PC-9 (cell line): ENCODE measurements at regions not wholly inside any gene's neighbourhood (a gene's known extent, or its start where the extent isn't known, plus 50 kb on each side); places are given as distances from the start of the nearest gene placed in this dataset.

Experiments used
- EZH2 ChIP-seq: fragments of 200-600 bp; sonication (generic); IDR thresholded peaks from 2 replicates; pipeline ENCODE4 v1.8.0; 2017; ENCODE audit warnings: antibody characterized with exemption, low read depth
- TF ChIP-seq, protein P1 (sequence below): fragments of 200-600 bp; sonication (generic); conservative IDR thresholded peaks from 2 replicates; pipeline ENCODE4 v1.6.1; 2017; ENCODE audit warnings: mixed run types, antibody characterized with exemption, mild to moderate bottlenecking, moderate library complexity

GRCh38 chr3:102163818-102164154 is 271.0 kb upstream of the ZPLD1 start:
- TF ChIP-seq, protein P1, sequence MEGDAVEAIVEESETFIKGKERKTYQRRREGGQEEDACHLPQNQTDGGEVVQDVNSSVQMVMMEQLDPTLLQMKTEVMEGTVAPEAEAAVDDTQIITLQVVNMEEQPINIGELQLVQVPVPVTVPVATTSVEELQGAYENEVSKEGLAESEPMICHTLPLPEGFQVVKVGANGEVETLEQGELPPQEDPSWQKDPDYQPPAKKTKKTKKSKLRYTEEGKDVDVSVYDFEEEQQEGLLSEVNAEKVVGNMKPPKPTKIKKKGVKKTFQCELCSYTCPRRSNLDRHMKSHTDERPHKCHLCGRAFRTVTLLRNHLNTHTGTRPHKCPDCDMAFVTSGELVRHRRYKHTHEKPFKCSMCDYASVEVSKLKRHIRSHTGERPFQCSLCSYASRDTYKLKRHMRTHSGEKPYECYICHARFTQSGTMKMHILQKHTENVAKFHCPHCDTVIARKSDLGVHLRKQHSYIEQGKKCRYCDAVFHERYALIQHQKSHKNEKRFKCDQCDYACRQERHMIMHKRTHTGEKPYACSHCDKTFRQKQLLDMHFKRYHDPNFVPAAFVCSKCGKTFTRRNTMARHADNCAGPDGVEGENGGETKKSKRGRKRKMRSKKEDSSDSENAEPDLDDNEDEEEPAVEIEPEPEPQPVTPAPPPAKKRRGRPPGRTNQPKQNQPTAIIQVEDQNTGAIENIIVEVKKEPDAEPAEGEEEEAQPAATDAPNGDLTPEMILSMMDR: no peak
- no peak for TF ChIP-seq EZH2
